DND-41 (cell line): ENCODE measurements at regions not wholly inside any gene's neighbourhood (a gene's known extent, or its start where the extent isn't known, plus 50 kb on each side); places are given as distances from the start of the nearest gene placed in this dataset.

Experiments used
- EZH2 ChIP-seq: IDR thresholded peaks from 3 replicates; pipeline ENCODE4 v1.6.1; 2012; ENCODE audit warnings: borderline replicate concordance, low read depth, mild to moderate bottlenecking, moderate library complexity, low read length, inconsistent platforms; ENCODE audit not compliant: severe bottlenecking
- TF ChIP-seq, protein P1 (sequence below): IDR thresholded peaks from 2 replicates; pipeline ENCODE4 v1.5.1; 2012; ENCODE audit warnings: borderline replicate concordance, low read length, moderate library complexity, mild to moderate bottlenecking; ENCODE audit not compliant: poor library complexity, severe bottlenecking; ENCODE audit errors: extremely low read depth

GRCh38 chr14:89667983-89668382, 250.9 kb upstream of the FOXN3 start:
- TF ChIP-seq, protein P1, sequence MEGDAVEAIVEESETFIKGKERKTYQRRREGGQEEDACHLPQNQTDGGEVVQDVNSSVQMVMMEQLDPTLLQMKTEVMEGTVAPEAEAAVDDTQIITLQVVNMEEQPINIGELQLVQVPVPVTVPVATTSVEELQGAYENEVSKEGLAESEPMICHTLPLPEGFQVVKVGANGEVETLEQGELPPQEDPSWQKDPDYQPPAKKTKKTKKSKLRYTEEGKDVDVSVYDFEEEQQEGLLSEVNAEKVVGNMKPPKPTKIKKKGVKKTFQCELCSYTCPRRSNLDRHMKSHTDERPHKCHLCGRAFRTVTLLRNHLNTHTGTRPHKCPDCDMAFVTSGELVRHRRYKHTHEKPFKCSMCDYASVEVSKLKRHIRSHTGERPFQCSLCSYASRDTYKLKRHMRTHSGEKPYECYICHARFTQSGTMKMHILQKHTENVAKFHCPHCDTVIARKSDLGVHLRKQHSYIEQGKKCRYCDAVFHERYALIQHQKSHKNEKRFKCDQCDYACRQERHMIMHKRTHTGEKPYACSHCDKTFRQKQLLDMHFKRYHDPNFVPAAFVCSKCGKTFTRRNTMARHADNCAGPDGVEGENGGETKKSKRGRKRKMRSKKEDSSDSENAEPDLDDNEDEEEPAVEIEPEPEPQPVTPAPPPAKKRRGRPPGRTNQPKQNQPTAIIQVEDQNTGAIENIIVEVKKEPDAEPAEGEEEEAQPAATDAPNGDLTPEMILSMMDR, result no peak
- no peak for TF ChIP-seq EZH2
